ENCODE measurements at regions not wholly inside any gene's neighbourhood (a gene's known extent, or its start where the extent isn't known, plus 50 kb on each side); places are given as distances from the start of the nearest gene placed in this dataset.

- TF ChIP-seq CTCF (conservative IDR thresholded peaks at IDR 0.05; ENCODE audit: low read depth, low read length) (no peak), EZH2 (IDR thresholded peaks at IDR 0.05; ENCODE audit: borderline replicate concordance, low read depth, low read length, poor library complexity, severe bottlenecking) (no peak)
These were observed 87.5 kb upstream of the SIM2 start for GRCh38 chr21:36611379-36611778.

Data from A673 (cell line).